HepG2 (cell line): ENCODE measurements at regions not wholly inside any gene's neighbourhood (a gene's known extent, or its start where the extent isn't known, plus 50 kb on each side); places are given as distances from the start of the nearest gene placed in this dataset.

Experiments used
- ATAC-seq: fragments of 200-7000 bp; cut with Tn5 transposase; 3 replicates; pipeline ENCODE4 v1.9.1; 2020; ENCODE audit warnings: mild to moderate bottlenecking, moderate library complexity
- BruUV-seq: library from RNA; stranded (reverse); fragments of 400-500 nt; replicated peaks from 2 replicates; lab custom pipeline; 2021; lab: Mats Ljungman, UMichigan
- CTCF ChIA-PET: fragments of 300-600 bp; formaldehyde crosslinking; extraction: SDS; loops from one replicate; lab custom pipeline; 2021; ENCODE audit warnings: low total read pairs, inconsistent platforms, low intra/inter-chr PET ratio; lab: Yijun Ruan, JAX
- POLR2A ChIA-PET: fragments of 350-600 bp; sonication (Branson Sonifier 250); formaldehyde crosslinking; loops from one replicate; lab custom pipeline; 2020; ENCODE audit warnings: antibody characterized with exemption, inconsistent platforms; lab: Yijun Ruan, JAX
- DNase-seq: peaks from one replicate; pipeline ENCODE4 v3.0.0-alpha.2; 2015; ENCODE audit warnings: low spot score
- FAIRE-seq: peaks from 3 replicates; lab custom pipeline; 2011; peaks lifted over from hg19 to GRCh38; lab: Jason Lieb, UNC
- H2AFZ ChIP-seq: one replicate; pipeline ENCODE4 v1.6.1; 2011; ENCODE audit warnings: low read length, inconsistent platforms
- H3K27ac ChIP-seq: fragments of 300-600 bp; 3 replicates; pipeline ENCODE4 v1.8.0; 2011; ENCODE audit warnings: mixed run types, mild to moderate bottlenecking, mixed read lengths, low read length, inconsistent platforms; ENCODE audit not compliant: insufficient read depth; ENCODE audit errors: extremely low read length
- H3K27me3 ChIP-seq, 2 experiments: fragments of 200-600 bp in 1 of 2; 2 replicates in 1 of 2; 3 replicates in 1 of 2; pipeline versions ENCODE4 v1.6.0 to v1.8.0; 2011; ENCODE audit warnings: low read length in 2 of 2, mild to moderate bottlenecking in 2 of 2, moderate library complexity in 2 of 2, inconsistent platforms in 1 of 2; ENCODE audit not compliant: insufficient read depth in 2 of 2, control insufficient read depth in 1 of 2
- H3K36me3 ChIP-seq, 2 experiments: fragments of 200-600 bp in 1 of 2; replicated peaks in 1 of 2; 2 replicates in 1 of 2; 3 replicates in 1 of 2; pipeline versions ENCODE4 v1.5.1 to v1.8.0; 2011; ENCODE audit warnings: low read length in 2 of 2, inconsistent platforms in 1 of 2; ENCODE audit not compliant: insufficient read depth in 2 of 2, control insufficient read depth in 1 of 2
- H3K4me1 ChIP-seq: 2 replicates; pipeline ENCODE4 v1.5.1; 2012; ENCODE audit warnings: low read length, inconsistent platforms; ENCODE audit not compliant: insufficient read depth
- H3K4me2 ChIP-seq: 2 replicates; pipeline ENCODE4 v1.6.0; 2011; ENCODE audit warnings: low read depth, low read length, inconsistent platforms
- H3K4me3 ChIP-seq, 3 experiments: fragments of 200-600 bp in 1 of 3; sonication (generic), shearing (Covaris generic) in 1 of 3; replicated peaks in 1 of 3; 2 replicates each; pipeline ENCODE4 v1.5.1; 2011 to 2016; ENCODE audit warnings: low read length in 3 of 3, inconsistent platforms in 2 of 3, low read depth in 2 of 3, mild to moderate bottlenecking in 2 of 3, control low read depth in 1 of 3, mixed read lengths in 1 of 3; ENCODE audit not compliant: insufficient read depth in 1 of 3
- H3K79me2 ChIP-seq: one replicate; pipeline ENCODE4 v1.6.1; 2011; ENCODE audit warnings: low read length, inconsistent platforms; ENCODE audit not compliant: insufficient read depth
- H3K9ac ChIP-seq: 2 replicates; pipeline ENCODE4 v1.6.0; 2011; ENCODE audit warnings: mild to moderate bottlenecking, low read depth, low read length, inconsistent platforms; ENCODE audit not compliant: insufficient read depth
- H3K9me3 ChIP-seq: 2 replicates; pipeline ENCODE4 v1.5.1; 2012; ENCODE audit warnings: mild to moderate bottlenecking, low read length
- H4K20me1 ChIP-seq: 2 replicates; pipeline ENCODE4 v1.6.0; 2011; ENCODE audit warnings: inconsistent platforms, mild to moderate bottlenecking, low read length, moderate library complexity; ENCODE audit not compliant: insufficient read depth
- BCL6 ChIP-seq: IDR thresholded peaks from 2 replicates; pipeline ENCODE4 v1.6.1; 2016; ENCODE audit warnings: missing genetic modification reagents, missing compliant biosample characterization
- MAFF ChIP-seq: IDR thresholded peaks from 2 replicates; pipeline ENCODE4 v1.6.1; 2011; ENCODE audit warnings: low read depth, low read length, improper control_type of control experiment
- MAFK ChIP-seq, 2 experiments: IDR thresholded peaks in 1 of 2; conservative IDR thresholded peaks in 1 of 2; 2 replicates each; pipeline ENCODE4 v1.6.1; 2011; ENCODE audit warnings: improper control_type of control experiment in 2 of 2, low read length in 2 of 2
- ZNF235 ChIP-seq: sonication (generic); formaldehyde crosslinking; IDR thresholded peaks from 2 replicates; pipeline ENCODE4 v1.8.1; 2023; ENCODE audit warnings: mild to moderate bottlenecking, missing genetic modification reagents, borderline replicate concordance
- ZNF317 ChIP-seq: sonication (generic); formaldehyde crosslinking; IDR thresholded peaks from 2 replicates; pipeline ENCODE4 v1.5.0; 2020; ENCODE audit warnings: mild to moderate bottlenecking, missing genetic modification reagents
- WGBS: methylation state at CpG from one replicate; pipeline ENCODE4 v1.1.6; 2017; ENCODE audit warnings: low lambda C conversion rate; 5-methylcytosine and 5-hydroxymethylcytosine counted together
- in situ Hi-C: cut with HindIII; loops from 2 replicates; pipeline ENCODE4 v1.10.0; 2017; ENCODE audit warnings: low pct_unique_long_range_greater_than_20kb; ENCODE audit not compliant: extremely low pct_ligation_motif_present
- intact Hi-C: fragments of 100-400 bp; cut with micrococcal nuclease; formaldehyde crosslinking; loops from one replicate; pipeline ENCODE4 v1.10.0; 2022; ENCODE audit not compliant: unreplicated experiment

- DNase-seq (no peak), ATAC-seq (no peak), FAIRE-seq (no peak)
- Histone ChIP-seq H3K79me2 (no peaks in the 10 kb centered on the region), H3K27me3 (no peaks in the 10 kb centered on the region), H4K20me1 (no peaks in the 10 kb centered on the region), H2AFZ (no peak overlapping the region), H3K4me1 (no peaks in the 10 kb centered on the region), H3K27ac (no peak overlapping the region), H3K9ac (no peak overlapping the region), H3K4me2 (no peak overlapping the region), H3K36me3 (no peaks in the 10 kb centered on the region), H3K4me3 (no peak overlapping the region), H3K9me3 (no peaks in the 10 kb centered on the region)
- ChIA-PET POLR2A (no interaction called here), CTCF (no interaction called here)
- TF ChIP-seq MAFK (conservative IDR thresholded peaks at IDR 0.05 in 1 of 2, IDR thresholded peaks at IDR 0.05 in 1 of 2; ENCODE audit: low read length in 2 of 2) (peak; percentile 97 to 98), MAFF (peak; percentile 99), ZNF317 (no peak)
- intact Hi-C loops (no loop called here), in situ Hi-C loops (no loop called here)
- BruUV-seq: no TSS peak
- WGBS: 31% methylated on average over 3 of the region's 3 CpGs
Observed at GRCh38 chr20:60143261-60143842, 185.1 kb downstream of the CDH26 start.

GRCh38 chr20:60144404-60144803 lies 186.2 kb downstream of the CDH26 start:
- no TSS peak for BruUV-seq
- Histone ChIP-seq H4K20me1 (no peaks in the 10 kb centered on the region), H3K36me3 (no peaks in the 10 kb centered on the region), H3K4me2 (no peak overlapping the region), H3K4me1 (no peaks in the 10 kb centered on the region), H3K79me2 (no peaks in the 10 kb centered on the region), H3K9ac (no peak overlapping the region), H3K27me3 (no peaks in the 10 kb centered on the region), H3K9me3 (no peaks in the 10 kb centered on the region), H2AFZ (no peak overlapping the region), H3K4me3 (no peak overlapping the region), H3K27ac (no peak overlapping the region)
- FAIRE-seq (no peak), DNase-seq (no peak), ATAC-seq (no peak)
- intact Hi-C loops (no loop called here), in situ Hi-C loops (no loop called here)
- WGBS: 53% methylated on average over 3 of the region's 3 CpGs
- ChIA-PET CTCF (no interaction called here), POLR2A (no interaction called here)
- TF ChIP-seq BCL6 (no peak), ZNF235 (no peak)
